ENCODE measurements at regions not wholly inside any gene's neighbourhood (a gene's known extent, or its start where the extent isn't known, plus 50 kb on each side); places are given as distances from the start of the nearest gene placed in this dataset.

- Histone ChIP-seq H3K9me3 (ENCODE audit: low read depth) (no peaks in the 10 kb centered on the region), H3K36me3 (ENCODE audit: low read depth) (no peaks in the 10 kb centered on the region), H3K79me2 (ENCODE audit: insufficient read depth) (no peaks in the 10 kb centered on the region), H2AFZ (no peak overlapping the region), H3K4me1 (ENCODE audit: insufficient read depth) (no peaks in the 10 kb centered on the region), H3K4me3 (no peak overlapping the region), H3K27me3 (replicated peaks; ENCODE audit: insufficient read depth) (no peaks in the 10 kb centered on the region), H3K4me2 (ENCODE audit: unreplicated experiment) (no peak overlapping the region), H4K20me1 (ENCODE audit: insufficient read depth) (no peaks in the 10 kb centered on the region), H3F3A (ENCODE audit: insufficient read depth) (no peaks in the 10 kb centered on the region), H3K9me2 (ENCODE audit: insufficient read depth) (no peaks in the 10 kb centered on the region), H3K27ac (no peak overlapping the region), H3K9ac (no peak overlapping the region)
- DNase-seq = no peak
- TF ChIP-seq EZH2phosphoT487 (IDR thresholded peaks at IDR 0.05; ENCODE audit: insufficient read depth, low read depth) (no peak), EZH2 (IDR thresholded peaks at IDR 0.05; ENCODE audit: insufficient read depth, poor library complexity, severe bottlenecking) (no peak)
- in situ Hi-C loops (cut with MboI) = no loop called here
Measured at GRCh38 chr7:89401099-89401498, 605.6 kb upstream of the TEX47 start.

- H4K20me1 ChIP-seq (ENCODE audit: insufficient read depth) = no peaks in the 10 kb centered on the region
- H3K79me2 ChIP-seq (ENCODE audit: insufficient read depth) = no peaks in the 10 kb centered on the region
- H3F3A ChIP-seq (ENCODE audit: insufficient read depth) = no peaks in the 10 kb centered on the region
- H3K4me1 ChIP-seq (ENCODE audit: insufficient read depth) = no peaks in the 10 kb centered on the region
- no peak overlapping the region for H3K27ac ChIP-seq
- in situ Hi-C loops (cut with MboI) = no loop called here
- H3K9ac ChIP-seq = no peak overlapping the region
- WGBS, 2 experiments (ENCODE audit: low coverage in 1 of 2, low lambda C conversion rate in 2 of 2, missing lambda C conversion rate in 2 of 2) = 3 to 10% methylated on average over 4 of the region's 4 CpGs
- no peaks in the 10 kb centered on the region for H3K36me3 ChIP-seq (ENCODE audit: low read depth)
- H3K9me2 ChIP-seq (ENCODE audit: insufficient read depth) = no peaks in the 10 kb centered on the region
- no peak overlapping the region for H3K4me3 ChIP-seq
- no peak overlapping the region for H2AFZ ChIP-seq
- no peaks in the 10 kb centered on the region for H3K9me3 ChIP-seq (ENCODE audit: low read depth)
- DNase-seq = no peak
- no peaks in the 10 kb centered on the region for H3K27me3 ChIP-seq (replicated peaks; ENCODE audit: insufficient read depth)
- TF ChIP-seq EZH2 (IDR thresholded peaks at IDR 0.05; ENCODE audit: insufficient read depth, poor library complexity, severe bottlenecking) (no peak), EZH2phosphoT487 (IDR thresholded peaks at IDR 0.05; ENCODE audit: insufficient read depth, low read depth) (no peak)
- no peak overlapping the region for H3K4me2 ChIP-seq (ENCODE audit: unreplicated experiment)
Measured at GRCh38 chr7:89401690-89402089, 606.2 kb upstream of the TEX47 start.

GRCh38 chr7:89451911-89452310 is 656.4 kb upstream of the TEX47 start:
- no peak for TF ChIP-seq EZH2 (IDR thresholded peaks at IDR 0.05; ENCODE audit: insufficient read depth, poor library complexity, severe bottlenecking)
- no peak for TF ChIP-seq EZH2phosphoT487 (IDR thresholded peaks at IDR 0.05; ENCODE audit: insufficient read depth, low read depth)

GRCh38 chr7:89456556-89456955 is 661.0 kb upstream of the TEX47 start:
- no peaks in the 10 kb centered on the region for H3F3A ChIP-seq (ENCODE audit: insufficient read depth)
- no peak for TF ChIP-seq EZH2phosphoT487 (IDR thresholded peaks at IDR 0.05; ENCODE audit: insufficient read depth, low read depth)
- TF ChIP-seq EZH2 (IDR thresholded peaks at IDR 0.05; ENCODE audit: insufficient read depth, poor library complexity, severe bottlenecking) = no peak
- H3K4me3 ChIP-seq = no peak overlapping the region
- H3K79me2 ChIP-seq (ENCODE audit: insufficient read depth) = no peaks in the 10 kb centered on the region
- H3K4me1 ChIP-seq (ENCODE audit: insufficient read depth) = no peaks in the 10 kb centered on the region
- H3K27me3 ChIP-seq (replicated peaks; ENCODE audit: insufficient read depth) = no peaks in the 10 kb centered on the region
- no peak overlapping the region for H3K9ac ChIP-seq
- no peak for DNase-seq
- WGBS, 2 experiments (ENCODE audit: low coverage in 1 of 2, low lambda C conversion rate in 2 of 2, missing lambda C conversion rate in 2 of 2) = 0 to 6% methylated on average over 1 of the region's 1 CpG
- no peaks in the 10 kb centered on the region for H4K20me1 ChIP-seq (ENCODE audit: insufficient read depth)
- no peak overlapping the region for H3K27ac ChIP-seq
- no peaks in the 10 kb centered on the region for H3K9me2 ChIP-seq (ENCODE audit: insufficient read depth)
- H3K9me3 ChIP-seq (ENCODE audit: low read depth) = no peaks in the 10 kb centered on the region
- no peaks in the 10 kb centered on the region for H3K36me3 ChIP-seq (ENCODE audit: low read depth)
- in situ Hi-C loops (cut with MboI) = no loop called here
- H2AFZ ChIP-seq = no peak overlapping the region
- H3K4me2 ChIP-seq (ENCODE audit: unreplicated experiment) = no peak overlapping the region

More at GRCh38 chr7:89451911-89452310, 656.4 kb upstream of the TEX47 start:
- no peaks in the 10 kb centered on the region for H3K79me2 ChIP-seq (ENCODE audit: insufficient read depth)
- no peaks in the 10 kb centered on the region for H3K9me3 ChIP-seq (ENCODE audit: low read depth)
- no peak overlapping the region for H3K27ac ChIP-seq
- H3K27me3 ChIP-seq (replicated peaks; ENCODE audit: insufficient read depth) = no peaks in the 10 kb centered on the region
- H3F3A ChIP-seq (ENCODE audit: insufficient read depth) = no peaks in the 10 kb centered on the region
- no peak overlapping the region for H3K4me2 ChIP-seq (ENCODE audit: unreplicated experiment)
- in situ Hi-C loops (cut with MboI) = no loop called here
- H4K20me1 ChIP-seq (ENCODE audit: insufficient read depth) = no peaks in the 10 kb centered on the region
- H2AFZ ChIP-seq = no peak overlapping the region
- H3K36me3 ChIP-seq (ENCODE audit: low read depth) = no peaks in the 10 kb centered on the region
- H3K4me1 ChIP-seq (ENCODE audit: insufficient read depth) = no peaks in the 10 kb centered on the region
- no peaks in the 10 kb centered on the region for H3K9me2 ChIP-seq (ENCODE audit: insufficient read depth)
- H3K9ac ChIP-seq = no peak overlapping the region
- no peak overlapping the region for H3K4me3 ChIP-seq
- DNase-seq = no peak

GRCh38 chr7:89458114-89458513 is 662.6 kb upstream of the TEX47 start:
- 26 to 32% methylated on average over 3 of the region's 3 CpGs for WGBS, 2 experiments (ENCODE audit: low coverage in 1 of 2, low lambda C conversion rate in 2 of 2, missing lambda C conversion rate in 2 of 2)

More at GRCh38 chr7:89458114-89458513, 662.6 kb upstream of the TEX47 start:
- no peaks in the 10 kb centered on the region for H3K36me3 ChIP-seq (ENCODE audit: low read depth)
- no peak overlapping the region for H3K27ac ChIP-seq
- DNase-seq = no peak
- no peak overlapping the region for H2AFZ ChIP-seq
- TF ChIP-seq EZH2phosphoT487 (IDR thresholded peaks at IDR 0.05; ENCODE audit: insufficient read depth, low read depth) (no peak), EZH2 (IDR thresholded peaks at IDR 0.05; ENCODE audit: insufficient read depth, poor library complexity, severe bottlenecking) (no peak)
- no peak overlapping the region for H3K9ac ChIP-seq
- H3F3A ChIP-seq (ENCODE audit: insufficient read depth) = no peaks in the 10 kb centered on the region
- H3K79me2 ChIP-seq (ENCODE audit: insufficient read depth) = no peaks in the 10 kb centered on the region
- no peaks in the 10 kb centered on the region for H3K27me3 ChIP-seq (replicated peaks; ENCODE audit: insufficient read depth)
- H4K20me1 ChIP-seq (ENCODE audit: insufficient read depth) = no peaks in the 10 kb centered on the region
- in situ Hi-C loops (cut with MboI) = no loop called here
- H3K9me2 ChIP-seq (ENCODE audit: insufficient read depth) = no peaks in the 10 kb centered on the region
- no peaks in the 10 kb centered on the region for H3K9me3 ChIP-seq (ENCODE audit: low read depth)
- H3K4me3 ChIP-seq = no peak overlapping the region
- H3K4me2 ChIP-seq (ENCODE audit: unreplicated experiment) = no peak overlapping the region
- no peaks in the 10 kb centered on the region for H3K4me1 ChIP-seq (ENCODE audit: insufficient read depth)

Data from GM23248 (cell line).